ENCODE measurements at regions not wholly inside any gene's neighbourhood (a gene's known extent, or its start where the extent isn't known, plus 50 kb on each side); places are given as distances from the start of the nearest gene placed in this dataset.

GRCh38 chr1:112141301-112141700, 151.8 kb upstream of the KCND3 start:
- Mint-ChIP-seq H3K4me1 (peaks cover 0 to 3% of the 10 kb centered on the region in 2 experiments; a peak in 1 of 4 replicates), H3K36me3 (ENCODE audit: insufficient read depth in 1 of 3, low read depth in 3 of 3) (no peaks in the 10 kb centered on the region), H3K27me3 (ENCODE audit: low read depth) (peaks cover 48% of the 10 kb centered on the region), H3K9me3 (no peaks in the 10 kb centered on the region), H3K27ac (no peak overlapping the region), H3K4me3 (no peak overlapping the region)
- H3K56ac ChIP-seq (ENCODE audit: insufficient read length, low read depth, low read length) = no peak overlapping the region
- no peak overlapping the region for H2BK15ac ChIP-seq (ENCODE audit: low read depth, low read length)
- no peaks in the 10 kb centered on the region for H3K79me2 ChIP-seq (ENCODE audit: insufficient read depth, low read length)
- no peak overlapping the region for H3K14ac ChIP-seq (ENCODE audit: insufficient read depth, low read length)
- no peak overlapping the region for H2AFZ ChIP-seq (ENCODE audit: low read length)
- WGBS (ENCODE audit: extremely low coverage, insufficient read length, low lambda C conversion rate) = no CpG with 5 or more reads among the region's 5 CpGs
- no peak overlapping the region for H2BK12ac ChIP-seq (ENCODE audit: insufficient read length, low read depth, low read length)
- no peak for DNase-seq
- no peak overlapping the region for H2BK5ac ChIP-seq (ENCODE audit: insufficient read length, low read length)
- H4K20me1 ChIP-seq (ENCODE audit: control insufficient read depth, insufficient read depth, insufficient read length) = no peaks in the 10 kb centered on the region
- H3K79me1 ChIP-seq (ENCODE audit: insufficient read depth, low read depth, low read length, poor library complexity, severe bottlenecking) = no peaks in the 10 kb centered on the region
- H4K5ac ChIP-seq (ENCODE audit: insufficient read length, low read depth, low read length) = no peak overlapping the region
- no peaks in the 10 kb centered on the region for H3K27me3 ChIP-seq (ENCODE audit: insufficient read depth, low read length)
- no peak overlapping the region for H3T11ph ChIP-seq (ENCODE audit: low read length)
- H3K4ac ChIP-seq (ENCODE audit: low read depth, low read length) = no peak overlapping the region
- H3K23me2 ChIP-seq (ENCODE audit: insufficient read length, low read depth, low read length, poor library complexity, severe bottlenecking) = no peaks in the 10 kb centered on the region
- no peak overlapping the region for H2BK20ac ChIP-seq (ENCODE audit: low read depth, low read length, poor library complexity, severe bottlenecking)
- H4K8ac ChIP-seq (replicated peaks; ENCODE audit: insufficient read length, low read depth, low read length) = no peak overlapping the region
- no peak overlapping the region for H3K27ac ChIP-seq (ENCODE audit: insufficient read length, low read depth, low read length)
- no peaks in the 10 kb centered on the region for H3K9me3 ChIP-seq (ENCODE audit: control insufficient read depth, low read depth, low read length)
- no peak overlapping the region for H3K23ac ChIP-seq (ENCODE audit: insufficient read length, low read depth, low read length)
- H4K91ac ChIP-seq (ENCODE audit: insufficient read length, low read depth, low read length) = no peak overlapping the region
- H2AK5ac ChIP-seq (ENCODE audit: insufficient read length, low read length) = no peak overlapping the region
- H3K4me1 ChIP-seq (ENCODE audit: insufficient read depth, low read length) = no peaks in the 10 kb centered on the region
- no peak for TF ChIP-seq CTCF (conservative IDR thresholded peaks at IDR 0.05)
- H3K9ac ChIP-seq (ENCODE audit: extremely low read depth, insufficient read length, low read length) = no peak overlapping the region
- H2BK120ac ChIP-seq (ENCODE audit: low read depth, low read length, poor library complexity, severe bottlenecking) = no peak overlapping the region
- no peak overlapping the region for H3K18ac ChIP-seq (ENCODE audit: insufficient read length, low read depth, low read length)
- no peak overlapping the region for H3K4me2 ChIP-seq (ENCODE audit: insufficient read depth, insufficient read length, low read length)

All from H9 (cell line).